A673 (cell line): ENCODE measurements at regions not wholly inside any gene's neighbourhood (a gene's known extent, or its start where the extent isn't known, plus 50 kb on each side); places are given as distances from the start of the nearest gene placed in this dataset.

Experiments used
- EZH2 ChIP-seq: fragments of 200-600 bp; sonication (generic); IDR thresholded peaks from 2 replicates; pipeline ENCODE4 v1.6.1; 2017; ENCODE audit warnings: borderline replicate concordance, low read depth, mild to moderate bottlenecking, mixed read lengths, antibody characterized with exemption, low read length; ENCODE audit not compliant: poor library complexity, severe bottlenecking
- TF ChIP-seq, protein P1 (sequence below): fragments of 300-800, 200-600 bp; sonication (generic); conservative IDR thresholded peaks from 2 replicates; pipeline ENCODE4 v1.5.1; 2017; ENCODE audit warnings: low read depth, mild to moderate bottlenecking, antibody characterized with exemption, low read length, moderate library complexity, mixed read lengths

GRCh38 chr3:193756536-193756935 is 163.5 kb downstream of the OPA1 start:
- TF ChIP-seq EZH2: no peak
- TF ChIP-seq, protein P1, sequence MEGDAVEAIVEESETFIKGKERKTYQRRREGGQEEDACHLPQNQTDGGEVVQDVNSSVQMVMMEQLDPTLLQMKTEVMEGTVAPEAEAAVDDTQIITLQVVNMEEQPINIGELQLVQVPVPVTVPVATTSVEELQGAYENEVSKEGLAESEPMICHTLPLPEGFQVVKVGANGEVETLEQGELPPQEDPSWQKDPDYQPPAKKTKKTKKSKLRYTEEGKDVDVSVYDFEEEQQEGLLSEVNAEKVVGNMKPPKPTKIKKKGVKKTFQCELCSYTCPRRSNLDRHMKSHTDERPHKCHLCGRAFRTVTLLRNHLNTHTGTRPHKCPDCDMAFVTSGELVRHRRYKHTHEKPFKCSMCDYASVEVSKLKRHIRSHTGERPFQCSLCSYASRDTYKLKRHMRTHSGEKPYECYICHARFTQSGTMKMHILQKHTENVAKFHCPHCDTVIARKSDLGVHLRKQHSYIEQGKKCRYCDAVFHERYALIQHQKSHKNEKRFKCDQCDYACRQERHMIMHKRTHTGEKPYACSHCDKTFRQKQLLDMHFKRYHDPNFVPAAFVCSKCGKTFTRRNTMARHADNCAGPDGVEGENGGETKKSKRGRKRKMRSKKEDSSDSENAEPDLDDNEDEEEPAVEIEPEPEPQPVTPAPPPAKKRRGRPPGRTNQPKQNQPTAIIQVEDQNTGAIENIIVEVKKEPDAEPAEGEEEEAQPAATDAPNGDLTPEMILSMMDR: no peak
